ENCODE measurements at regions not wholly inside any gene's neighbourhood (a gene's known extent, or its start where the extent isn't known, plus 50 kb on each side); places are given as distances from the start of the nearest gene placed in this dataset.

GRCh38 chr7:136131304-136131630, 154.1 kb upstream of the MTPN start:
- no peaks in the 10 kb centered on the region for H3K9me3 ChIP-seq
- no peak for TF ChIP-seq POLR2AphosphoS5 (IDR thresholded peaks at IDR 0.05)
- TF ChIP-seq POLR2A (IDR thresholded peaks at IDR 0.05): no peak
- no peak for TF ChIP-seq CTCF (IDR thresholded peaks at IDR 0.05 in 8 of 11, conservative IDR thresholded peaks at IDR 0.05 in 3 of 11)
- H3K27ac ChIP-seq: no peak overlapping the region
- no peaks in the 10 kb centered on the region for H3K36me3 ChIP-seq
- 82 to 87% (median 85%) methylated on average over 3 of the region's 3 CpGs for WGBS, 5 donors
- H3K27me3 ChIP-seq (replicated peaks in 1 of 7): no peaks in the 10 kb centered on the region
- H3K4me3 ChIP-seq: no peak overlapping the region
- DNase-seq: no peak
- intact Hi-C loops (cut with DNase I; ENCODE audit: low total_unique reads): no loop called here
- no peaks in the 10 kb centered on the region for H3K4me1 ChIP-seq

- intact Hi-C loops (cut with DNase I; ENCODE audit: low total_unique reads): no loop called here
- WGBS, 5 donors: 78 to 89% (median 84%) methylated on average over 6 of the region's 6 CpGs
Measured at GRCh38 chr7:136130511-136131303, 153.5 kb upstream of the MTPN start.

GRCh38 chr7:136128050-136128449, 150.9 kb upstream of the MTPN start:
- Histone ChIP-seq H3K27ac (no peak overlapping the region), H3K4me1 (no peaks in the 10 kb centered on the region), H3K4me3 (no peak overlapping the region), H3K36me3 (no peaks in the 10 kb centered on the region), H3K9me3 (no peaks in the 10 kb centered on the region), H3K27me3 (replicated peaks in 1 of 7) (no peaks in the 10 kb centered on the region)
- intact Hi-C loops (cut with DNase I; ENCODE audit: low total_unique reads): no loop called here
- WGBS, 5 donors: 70 to 85% (median 83%) methylated on average over 3 of the region's 3 CpGs
- TF ChIP-seq POLR2A (IDR thresholded peaks at IDR 0.05): no peak
- no peak for TF ChIP-seq POLR2AphosphoS5 (IDR thresholded peaks at IDR 0.05)
- TF ChIP-seq CTCF (IDR thresholded peaks at IDR 0.05 in 8 of 11, conservative IDR thresholded peaks at IDR 0.05 in 3 of 11): no peak
- no peak for DNase-seq

More at GRCh38 chr7:136130511-136131303, 153.5 kb upstream of the MTPN start:
- Histone ChIP-seq H3K4me1 (no peaks in the 10 kb centered on the region), H3K4me3 (no peak overlapping the region), H3K27me3 (replicated peaks in 1 of 7) (no peaks in the 10 kb centered on the region), H3K36me3 (no peaks in the 10 kb centered on the region), H3K9me3 (no peaks in the 10 kb centered on the region), H3K27ac (no peak overlapping the region)
- DNase-seq: no peak
- TF ChIP-seq CTCF (IDR thresholded peaks at IDR 0.05 in 8 of 11, conservative IDR thresholded peaks at IDR 0.05 in 3 of 11): no peak
- TF ChIP-seq POLR2AphosphoS5 (IDR thresholded peaks at IDR 0.05): no peak
- TF ChIP-seq POLR2A (IDR thresholded peaks at IDR 0.05): no peak

- no peak for DNase-seq
- no peak for TF ChIP-seq POLR2A (IDR thresholded peaks at IDR 0.05)
- Histone ChIP-seq H3K9me3 (no peaks in the 10 kb centered on the region), H3K27ac (no peak overlapping the region), H3K4me1 (no peaks in the 10 kb centered on the region), H3K36me3 (no peaks in the 10 kb centered on the region), H3K27me3 (replicated peaks in 1 of 7) (no peaks in the 10 kb centered on the region), H3K4me3 (no peak overlapping the region)
- WGBS, 5 donors: 54 to 66% (median 63%) methylated on average over 3 of the region's 3 CpGs
- intact Hi-C loops (cut with DNase I; ENCODE audit: low total_unique reads): no loop called here
Measured at GRCh38 chr7:136123352-136123751, 146.2 kb upstream of the MTPN start.
